IMR-90 (cell line): ENCODE measurements at regions not wholly inside any gene's neighbourhood (a gene's known extent, or its start where the extent isn't known, plus 50 kb on each side); places are given as distances from the start of the nearest gene placed in this dataset.

Source experiments
- ATAC-seq: fragments of 200-7000 bp; cut with Tn5 transposase; 2 replicates; pipeline ENCODE4 v1.9.1; 2020; ENCODE audit warnings: low read depth, mild to moderate bottlenecking, moderate library complexity
- BruUV-seq: library from RNA; stranded (reverse); fragments of 400-500 nt; replicated peaks from 2 replicates; lab custom pipeline; 2021; lab: Mats Ljungman, UMichigan
- CTCF ChIA-PET: fragments of 300-600 bp; formaldehyde crosslinking; extraction: SDS; loops from one replicate; lab custom pipeline; 2021; ENCODE audit warnings: antibody characterized with exemption; lab: Yijun Ruan, JAX
- POLR2A ChIA-PET: fragments of 300-600 bp; sonication (Branson Sonifier 250); formaldehyde crosslinking; loops from one replicate; lab custom pipeline; 2022; ENCODE audit warnings: antibody characterized with exemption; ENCODE audit not compliant: unreplicated experiment; lab: Charles Lee
- DNase-seq: peaks from one replicate; pipeline ENCODE4 v3.0.0; 2013
- H2AFZ ChIP-seq: replicated peaks from 2 replicates; pipeline ENCODE3; 2013; ENCODE audit warnings: low read length, mild to moderate bottlenecking; ENCODE audit not compliant: poor library complexity
- H2AK5ac ChIP-seq: 2 replicates; pipeline ENCODE4 v1.6.1; 2013; ENCODE audit warnings: low read depth, low read length, inconsistent platforms
- H2AK9ac ChIP-seq: replicated peaks from 2 replicates; pipeline ENCODE3; 2013; ENCODE audit warnings: mild to moderate bottlenecking, low read depth, low read length, moderate library complexity; ENCODE audit not compliant: poor library complexity
- H2BK120ac ChIP-seq: 2 replicates; pipeline ENCODE4 v1.6.1; 2013; ENCODE audit warnings: low read depth, low read length, inconsistent platforms
- H2BK15ac ChIP-seq: 3 replicates; pipeline ENCODE4 v1.6.1; 2013; ENCODE audit warnings: low read depth, low read length, inconsistent platforms
- H2BK20ac ChIP-seq: 2 replicates; pipeline ENCODE4 v1.6.1; 2013; ENCODE audit warnings: low read depth, mild to moderate bottlenecking, inconsistent platforms, low read length, moderate library complexity
- H2BK5ac ChIP-seq: 2 replicates; pipeline ENCODE4 v1.6.1; 2013; ENCODE audit warnings: mild to moderate bottlenecking, low read depth, low read length, inconsistent platforms; ENCODE audit not compliant: poor library complexity, severe bottlenecking
- H3K14ac ChIP-seq: replicated peaks from 2 replicates; pipeline ENCODE4 v1.6.1; 2013; ENCODE audit warnings: low read depth, low read length, inconsistent platforms
- H3K18ac ChIP-seq: 2 replicates; pipeline ENCODE4 v1.6.1; 2013; ENCODE audit warnings: low read depth, low read length, control low read depth
- H3K23ac ChIP-seq: 2 replicates; pipeline ENCODE4 v1.6.1; 2013; ENCODE audit warnings: low read depth, low read length, inconsistent platforms
- H3K27ac ChIP-seq: 2 replicates; pipeline ENCODE4 v1.5.1; 2013; ENCODE audit warnings: mild to moderate bottlenecking, control low read depth, low read length; ENCODE audit not compliant: insufficient read depth
- H3K27me3 ChIP-seq: 2 replicates; pipeline ENCODE4 v1.6.1; 2013; ENCODE audit warnings: low read length; ENCODE audit not compliant: control insufficient read depth, insufficient read depth
- H3K36me3 ChIP-seq: 2 replicates; pipeline ENCODE4 v1.6.1; 2013; ENCODE audit warnings: low read length, mixed read lengths; ENCODE audit not compliant: control insufficient read depth, insufficient read depth
- H3K4ac ChIP-seq: 2 replicates; pipeline ENCODE4 v1.6.1; 2013; ENCODE audit warnings: low read depth, low read length, inconsistent platforms
- H3K4me1 ChIP-seq: 2 replicates; pipeline ENCODE4 v1.6.1; 2013; ENCODE audit warnings: low read length, mixed read lengths; ENCODE audit not compliant: control insufficient read depth, insufficient read depth
- H3K4me2 ChIP-seq: 2 replicates; pipeline ENCODE4 v1.6.1; 2013; ENCODE audit warnings: low read depth, mild to moderate bottlenecking, control low read depth, low read length, moderate library complexity
- H3K4me3 ChIP-seq: 2 replicates; pipeline ENCODE4 v1.5.1; 2013; ENCODE audit warnings: low read depth, mild to moderate bottlenecking, control low read depth, low read length, moderate library complexity; ENCODE audit not compliant: insufficient read depth
- H3K56ac ChIP-seq: 2 replicates; pipeline ENCODE4 v1.6.1; 2013; ENCODE audit warnings: low read length, inconsistent platforms; ENCODE audit not compliant: insufficient read depth; ENCODE audit errors: extremely low read depth
- H3K79me1 ChIP-seq, 2 experiments: 2 replicates each; pipeline ENCODE4 v1.6.1; 2013; ENCODE audit warnings: low read length in 2 of 2, inconsistent platforms in 1 of 2, low read depth in 1 of 2
- H3K9ac ChIP-seq: 2 replicates; pipeline ENCODE4 v1.6.1; 2013; ENCODE audit warnings: low read depth, low read length, control low read depth
- H3K9me1 ChIP-seq: 2 replicates; pipeline ENCODE4 v1.6.1; 2013; ENCODE audit warnings: low read length, inconsistent platforms; ENCODE audit not compliant: insufficient read depth
- H3K9me3 ChIP-seq: 2 replicates; pipeline ENCODE4 v1.6.1; 2013; ENCODE audit warnings: low read length; ENCODE audit not compliant: control insufficient read depth, insufficient read depth
- H4K20me1 ChIP-seq: 2 replicates; pipeline ENCODE4 v1.6.1; 2013; ENCODE audit warnings: low read length, inconsistent platforms; ENCODE audit not compliant: insufficient read depth
- H4K5ac ChIP-seq: 2 replicates; pipeline ENCODE4 v1.6.1; 2013; ENCODE audit warnings: mild to moderate bottlenecking, low read depth, low read length, control low read depth
- H4K8ac ChIP-seq, 2 experiments: 2 replicates each; pipeline ENCODE4 v1.6.1; 2013; ENCODE audit warnings: low read depth in 2 of 2, low read length in 2 of 2, control low read depth in 1 of 2, inconsistent platforms in 1 of 2
- H4K91ac ChIP-seq: 2 replicates; pipeline ENCODE4 v1.6.1; 2013; ENCODE audit warnings: low read depth, low read length, inconsistent platforms; ENCODE audit not compliant: insufficient read depth
- CEBPB ChIP-seq: IDR thresholded peaks from 2 replicates; pipeline ENCODE4 v1.6.1; 2012; ENCODE audit warnings: low read depth, low read length, improper control_type of control experiment
- RAD21 ChIP-seq: IDR thresholded peaks from 2 replicates; pipeline ENCODE4 v1.6.1; 2012; ENCODE audit warnings: low read length, improper control_type of control experiment
- WGBS, 2 experiments: methylation state at CpG; one replicate each; pipeline versions ENCODE4 v1.1.5 to v1.1.7; 2013; ENCODE audit warnings: missing lambda C conversion rate in 2 of 2; ENCODE audit not compliant: insufficient read length in 1 of 2; ENCODE audit errors: extremely low coverage in 2 of 2; 5-methylcytosine and 5-hydroxymethylcytosine counted together
- dilution Hi-C: fragments of 300-500 bp; cut with HindIII; formaldehyde crosslinking; loops from one replicate; pipeline ENCODE4 v1.14.3; 2018; ENCODE audit warnings: low sequenced_read_pairs; ENCODE audit not compliant: unreplicated experiment
- in situ Hi-C: fragments of 300-500 bp; cut with MboI; formaldehyde crosslinking; loops from 3 replicates; pipeline ENCODE4 v1.14.3; 2019; ENCODE audit warnings: low sequenced_read_pairs, inconsistent platforms, mixed read lengths
- intact Hi-C: fragments of 100-400 bp; cut with micrococcal nuclease; formaldehyde crosslinking; loops from 2 replicates; pipeline ENCODE4 v1.10.0; 2022

DNA sequence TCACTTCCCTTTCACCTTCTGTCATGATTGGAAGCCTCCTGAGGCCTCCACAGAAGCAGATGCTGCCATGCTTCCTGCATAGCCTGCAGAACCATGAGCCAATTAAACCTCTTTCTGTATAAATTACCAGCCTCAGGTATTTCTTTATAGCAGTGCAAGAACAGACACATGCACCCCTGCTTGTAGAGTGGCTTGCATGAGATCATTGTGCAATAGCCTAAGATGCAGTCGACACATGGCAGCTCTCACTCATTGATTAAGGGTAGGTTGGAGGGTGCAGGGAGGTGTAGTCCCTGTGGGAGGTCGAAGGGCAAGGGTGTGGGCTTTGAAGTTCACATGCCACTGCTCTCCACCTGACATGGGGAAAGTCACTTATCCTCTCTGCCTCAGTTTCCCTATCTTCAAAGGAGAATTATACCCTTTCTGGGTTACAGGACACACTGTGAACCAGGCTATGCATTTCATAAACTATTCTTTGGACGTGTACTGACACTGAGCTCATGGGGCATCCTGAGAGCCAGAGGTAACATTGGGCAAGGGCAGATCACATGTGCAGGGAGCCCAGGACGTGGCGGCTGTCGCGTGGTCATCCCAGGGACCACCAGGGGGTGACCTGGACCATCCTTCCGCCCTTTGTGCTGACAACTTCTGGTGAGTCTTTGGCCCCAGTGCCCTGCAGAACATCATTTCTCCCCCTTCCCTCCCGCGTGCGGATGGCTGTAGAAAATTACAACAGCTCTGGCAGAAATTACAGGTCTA, 69.2 kb upstream of the SHANK2 start:
- no peak for TF ChIP-seq RAD21
- TF ChIP-seq CEBPB = peak; percentile 56; the same call in 1 of the 2 replicates
- H2AFZ ChIP-seq = no peak overlapping the region
- H4K5ac ChIP-seq = no peak overlapping the region
- H3K36me3 ChIP-seq = no peaks in the 10 kb centered on the region
- no peak overlapping the region for H4K8ac ChIP-seq
- no peak overlapping the region for H2BK15ac ChIP-seq
- no TSS peak for BruUV-seq
- H3K9me1 ChIP-seq = no peaks in the 10 kb centered on the region
- peaks cover 18% of the 10 kb centered on the region for H3K27me3 ChIP-seq
- H3K4ac ChIP-seq = no peak overlapping the region
- H3K23ac ChIP-seq = no peak overlapping the region
- H3K4me3 ChIP-seq = no peak overlapping the region
- no peak overlapping the region for H2BK20ac ChIP-seq
- ATAC-seq (no peak), DNase-seq (no peak)
- H3K79me1 ChIP-seq = no peaks in the 10 kb centered on the region
- H2AK5ac ChIP-seq = no peak overlapping the region
- H2AK9ac ChIP-seq = no peak overlapping the region
- H4K20me1 ChIP-seq = no peaks in the 10 kb centered on the region
- no peak overlapping the region for H3K14ac ChIP-seq
- no peak overlapping the region for H3K56ac ChIP-seq
- H3K18ac ChIP-seq = no peak overlapping the region
- dilution Hi-C loops = no loop called here
- CTCF ChIA-PET = no interaction called here
- in situ Hi-C loops = no loop called here
- H3K27ac ChIP-seq = no peak overlapping the region
- no peak overlapping the region for H2BK120ac ChIP-seq
- POLR2A ChIA-PET = no interaction called here
- H3K9me3 ChIP-seq = peaks cover 17% of the 10 kb centered on the region
- H4K91ac ChIP-seq = no peak overlapping the region
- H3K4me1 ChIP-seq = no peaks in the 10 kb centered on the region
- intact Hi-C loops = no loop called here
- no peak overlapping the region for H3K9ac ChIP-seq
- WGBS, 2 experiments = 57% methylated on average over 1 of the region's 11 CpGs; no CpG with 5 or more reads in 1 of the 2 experiments
- H2BK5ac ChIP-seq = no peak overlapping the region
- no peak overlapping the region for H3K4me2 ChIP-seq
